ENCODE measurements at regions not wholly inside any gene's neighbourhood (a gene's known extent, or its start where the extent isn't known, plus 50 kb on each side); places are given as distances from the start of the nearest gene placed in this dataset.

DNA sequence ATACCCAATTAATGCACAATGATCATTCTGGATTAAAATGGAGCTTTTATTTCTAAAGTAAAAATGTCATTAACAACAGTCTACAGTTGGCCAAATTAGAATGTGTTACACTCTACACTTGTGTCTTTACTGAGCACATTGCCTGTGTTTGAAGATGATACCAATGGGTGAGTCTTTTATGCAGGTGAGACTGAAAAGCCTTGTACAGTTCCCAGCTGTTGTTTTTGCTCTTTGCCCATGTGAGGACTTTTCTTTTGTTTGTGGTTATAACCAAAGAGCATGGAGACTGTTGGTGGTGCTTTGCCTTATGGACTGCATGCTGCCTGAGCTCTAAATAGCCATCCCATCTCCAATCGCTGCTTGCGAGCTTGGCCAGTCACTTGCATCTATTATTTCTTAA is 264.5 kb downstream of the GATA3 start:
- H3K4ac ChIP-seq (ENCODE audit: low read depth, low read length), result no peak overlapping the region
- H3K18ac ChIP-seq (ENCODE audit: low read length), result no peak overlapping the region
- no peak overlapping the region for H3K27ac ChIP-seq (ENCODE audit: low read depth, low read length)
- H4K91ac ChIP-seq (ENCODE audit: low read depth, low read length), result no peak overlapping the region
- H3K9me3 ChIP-seq (ENCODE audit: insufficient read depth, low read depth, low read length), result no peaks in the 10 kb centered on the region
- no peaks in the 10 kb centered on the region for H3K4me1 ChIP-seq (ENCODE audit: control insufficient read depth in 1 of 2, insufficient read depth in 2 of 2, low read length in 2 of 2)
- WGBS (ENCODE audit: extremely low coverage, insufficient coverage, insufficient read length), result no CpG with 5 or more reads among the region's 2 CpGs
- no peak overlapping the region for H3K4me2 ChIP-seq (ENCODE audit: low read length)
- H3K79me1 ChIP-seq (ENCODE audit: low read length), result peaks cover 1% of the 10 kb centered on the region
- no peak overlapping the region for H3K9ac ChIP-seq (ENCODE audit: low read length)
- no peak overlapping the region for H4K8ac ChIP-seq (ENCODE audit: low read depth, low read length)
- H2BK120ac ChIP-seq (ENCODE audit: insufficient read depth, low read length, poor library complexity), result no peak overlapping the region
- no peak overlapping the region for H4K12ac ChIP-seq (ENCODE audit: low read depth, low read length)
- no peak overlapping the region for H2BK12ac ChIP-seq (ENCODE audit: low read length)
- H2AFZ ChIP-seq (ENCODE audit: insufficient read depth, low read length, poor library complexity), result no peak overlapping the region
- no peaks in the 10 kb centered on the region for H3K36me3 ChIP-seq (ENCODE audit: control insufficient read depth in 1 of 2, insufficient read depth in 2 of 2, low read length in 2 of 2)
- no peaks in the 10 kb centered on the region for H3K27me3 ChIP-seq (ENCODE audit: insufficient read depth, low read length)
- no peak for DNase-seq
- no peak overlapping the region for H3K23ac ChIP-seq (ENCODE audit: low read length)
- H3K79me2 ChIP-seq (ENCODE audit: control insufficient read depth, insufficient read depth, low read length, poor library complexity), result no peaks in the 10 kb centered on the region
- no peak overlapping the region for H3K4me3 ChIP-seq (ENCODE audit: low read depth, low read length)
- H2BK5ac ChIP-seq (ENCODE audit: low read depth, low read length, poor library complexity), result no peak overlapping the region
- no peak overlapping the region for H2AK5ac ChIP-seq (ENCODE audit: low read length)
- no peak overlapping the region for H3K14ac ChIP-seq (ENCODE audit: low read length)

- no peak overlapping the region for H2BK120ac ChIP-seq (ENCODE audit: insufficient read depth, low read length, poor library complexity)
- no peak overlapping the region for H3K4me3 ChIP-seq (ENCODE audit: low read depth, low read length)
- no peak overlapping the region for H3K27ac ChIP-seq (ENCODE audit: low read depth, low read length)
- no peak overlapping the region for H4K12ac ChIP-seq (ENCODE audit: low read depth, low read length)
- H3K4me1 ChIP-seq (ENCODE audit: control insufficient read depth in 1 of 2, insufficient read depth in 2 of 2, low read length in 2 of 2), result no peaks in the 10 kb centered on the region
- H2BK5ac ChIP-seq (ENCODE audit: low read depth, low read length, poor library complexity), result no peak overlapping the region
- no peak overlapping the region for H3K14ac ChIP-seq (ENCODE audit: low read length)
- H3K9ac ChIP-seq (ENCODE audit: low read length), result no peak overlapping the region
- no peak overlapping the region for H2AFZ ChIP-seq (ENCODE audit: insufficient read depth, low read length, poor library complexity)
- no peaks in the 10 kb centered on the region for H3K36me3 ChIP-seq (ENCODE audit: control insufficient read depth in 1 of 2, insufficient read depth in 2 of 2, low read length in 2 of 2)
- no peak overlapping the region for H3K4me2 ChIP-seq (ENCODE audit: low read length)
- H2AK5ac ChIP-seq (ENCODE audit: low read length), result no peak overlapping the region
- H2BK12ac ChIP-seq (ENCODE audit: low read length), result no peak overlapping the region
- no peak overlapping the region for H3K18ac ChIP-seq (ENCODE audit: low read length)
- no peak overlapping the region for H4K91ac ChIP-seq (ENCODE audit: low read depth, low read length)
- H3K9me3 ChIP-seq (ENCODE audit: insufficient read depth, low read depth, low read length), result no peaks in the 10 kb centered on the region
- H4K8ac ChIP-seq (ENCODE audit: low read depth, low read length), result no peak overlapping the region
- H3K27me3 ChIP-seq (ENCODE audit: insufficient read depth, low read length), result no peaks in the 10 kb centered on the region
- no peak overlapping the region for H3K4ac ChIP-seq (ENCODE audit: low read depth, low read length)
- no peak overlapping the region for H3K23ac ChIP-seq (ENCODE audit: low read length)
- peaks cover 1% of the 10 kb centered on the region for H3K79me1 ChIP-seq (ENCODE audit: low read length)
- no peaks in the 10 kb centered on the region for H3K79me2 ChIP-seq (ENCODE audit: control insufficient read depth, insufficient read depth, low read length, poor library complexity)
- DNase-seq, result no peak
Observed at GRCh38 chr10:8319704-8320103, 265.2 kb downstream of the GATA3 start.

GRCh38 chr10:8321990-8322389 is 267.5 kb downstream of the GATA3 start:
- H4K91ac ChIP-seq (ENCODE audit: low read depth, low read length), result no peak overlapping the region
- no peak overlapping the region for H3K27ac ChIP-seq (ENCODE audit: low read depth, low read length)
- no peak overlapping the region for H3K18ac ChIP-seq (ENCODE audit: low read length)
- H2AK5ac ChIP-seq (ENCODE audit: low read length), result no peak overlapping the region
- H4K12ac ChIP-seq (ENCODE audit: low read depth, low read length), result no peak overlapping the region
- no peaks in the 10 kb centered on the region for H3K79me2 ChIP-seq (ENCODE audit: control insufficient read depth, insufficient read depth, low read length, poor library complexity)
- no peak overlapping the region for H2BK12ac ChIP-seq (ENCODE audit: low read length)
- no peaks in the 10 kb centered on the region for H3K36me3 ChIP-seq (ENCODE audit: control insufficient read depth in 1 of 2, insufficient read depth in 2 of 2, low read length in 2 of 2)
- no peak overlapping the region for H3K9ac ChIP-seq (ENCODE audit: low read length)
- no peaks in the 10 kb centered on the region for H3K4me1 ChIP-seq (ENCODE audit: control insufficient read depth in 1 of 2, insufficient read depth in 2 of 2, low read length in 2 of 2)
- no peaks in the 10 kb centered on the region for H3K27me3 ChIP-seq (ENCODE audit: insufficient read depth, low read length)
- no peak for DNase-seq
- no peak overlapping the region for H4K8ac ChIP-seq (ENCODE audit: low read depth, low read length)
- no peak overlapping the region for H2AFZ ChIP-seq (ENCODE audit: insufficient read depth, low read length, poor library complexity)
- no peak overlapping the region for H2BK5ac ChIP-seq (ENCODE audit: low read depth, low read length, poor library complexity)
- H3K23ac ChIP-seq (ENCODE audit: low read length), result no peak overlapping the region
- no peak overlapping the region for H3K4ac ChIP-seq (ENCODE audit: low read depth, low read length)
- no peaks in the 10 kb centered on the region for H3K9me3 ChIP-seq (ENCODE audit: insufficient read depth, low read depth, low read length)
- no peak overlapping the region for H2BK120ac ChIP-seq (ENCODE audit: insufficient read depth, low read length, poor library complexity)
- no peak overlapping the region for H3K4me2 ChIP-seq (ENCODE audit: low read length)
- H3K79me1 ChIP-seq (ENCODE audit: low read length), result no peaks in the 10 kb centered on the region
- H3K14ac ChIP-seq (ENCODE audit: low read length), result no peak overlapping the region
- no CpG with 5 or more reads among the region's 2 CpGs for WGBS (ENCODE audit: extremely low coverage, insufficient coverage, insufficient read length)
- no peak overlapping the region for H3K4me3 ChIP-seq (ENCODE audit: low read depth, low read length)

DNA sequence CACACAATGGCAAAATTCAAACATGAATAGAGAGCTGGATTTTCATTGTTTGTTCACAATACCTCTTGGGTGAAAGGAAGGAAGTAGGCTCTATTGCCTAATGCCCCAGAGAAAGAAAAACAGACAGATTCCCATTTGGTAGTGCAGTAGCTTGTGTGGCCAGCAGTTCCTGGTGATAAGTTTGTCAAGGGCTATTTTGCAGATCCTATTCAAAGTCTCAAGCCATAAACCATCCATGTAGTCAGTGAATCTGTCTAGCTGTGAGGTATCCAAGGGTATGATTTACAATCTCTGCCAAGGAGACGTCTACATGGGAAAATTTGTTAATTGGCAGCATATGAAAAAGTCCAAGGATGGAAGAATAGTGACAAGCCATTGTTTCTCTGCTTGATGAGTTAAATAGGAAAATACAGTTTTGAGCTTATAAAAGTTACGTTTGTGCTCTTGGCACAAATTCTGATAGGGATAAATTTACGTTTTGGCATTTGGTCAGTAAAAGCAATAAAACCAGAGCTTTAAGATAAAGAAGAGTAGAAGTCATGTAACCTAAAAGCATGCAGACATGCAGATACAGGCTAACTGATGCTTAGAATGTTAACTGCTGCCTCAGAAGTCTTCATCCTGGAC is 269.1 kb downstream of the GATA3 start:
- Histone ChIP-seq H3K9me3 (ENCODE audit: insufficient read depth, low read depth, low read length) (no peaks in the 10 kb centered on the region), H3K79me1 (ENCODE audit: low read length) (no peaks in the 10 kb centered on the region), H4K8ac (ENCODE audit: low read depth, low read length) (no peak overlapping the region), H4K12ac (ENCODE audit: low read depth, low read length) (no peak overlapping the region), H2BK12ac (ENCODE audit: low read length) (no peak overlapping the region), H3K9ac (ENCODE audit: low read length) (no peak overlapping the region), H2BK5ac (ENCODE audit: low read depth, low read length, poor library complexity) (no peak overlapping the region), H3K79me2 (ENCODE audit: control insufficient read depth, insufficient read depth, low read length, poor library complexity) (no peaks in the 10 kb centered on the region), H3K27me3 (ENCODE audit: insufficient read depth, low read length) (no peaks in the 10 kb centered on the region), H2AK5ac (ENCODE audit: low read length) (no peak overlapping the region), H3K14ac (ENCODE audit: low read length) (no peak overlapping the region), H3K4me2 (ENCODE audit: low read length) (no peak overlapping the region), H4K91ac (ENCODE audit: low read depth, low read length) (no peak overlapping the region), H3K23ac (ENCODE audit: low read length) (no peak overlapping the region), H3K36me3 (ENCODE audit: control insufficient read depth in 1 of 2, insufficient read depth in 2 of 2, low read length in 2 of 2) (no peaks in the 10 kb centered on the region), H3K4ac (ENCODE audit: low read depth, low read length) (no peak overlapping the region), H3K18ac (ENCODE audit: low read length) (no peak overlapping the region), H2BK120ac (ENCODE audit: insufficient read depth, low read length, poor library complexity) (no peak overlapping the region), H3K27ac (ENCODE audit: low read depth, low read length) (no peak overlapping the region), H3K4me1 (ENCODE audit: control insufficient read depth in 1 of 2, insufficient read depth in 2 of 2, low read length in 2 of 2) (no peaks in the 10 kb centered on the region), H3K4me3 (ENCODE audit: low read depth, low read length) (no peak overlapping the region), H2AFZ (ENCODE audit: insufficient read depth, low read length, poor library complexity) (no peak overlapping the region)
- WGBS (ENCODE audit: extremely low coverage, insufficient coverage, insufficient read length), result no CpG with 5 or more reads among the region's 3 CpGs
- no peak for DNase-seq
